ENCODE measurements at regions not wholly inside any gene's neighbourhood (a gene's known extent, or its start where the extent isn't known, plus 50 kb on each side); places are given as distances from the start of the nearest gene placed in this dataset.
"Not testable (repeated sequence)": the region's sequence is repeated elsewhere in the genome, so short reads cannot be mapped to it uniquely, and the experiment has no call there.

DNA sequence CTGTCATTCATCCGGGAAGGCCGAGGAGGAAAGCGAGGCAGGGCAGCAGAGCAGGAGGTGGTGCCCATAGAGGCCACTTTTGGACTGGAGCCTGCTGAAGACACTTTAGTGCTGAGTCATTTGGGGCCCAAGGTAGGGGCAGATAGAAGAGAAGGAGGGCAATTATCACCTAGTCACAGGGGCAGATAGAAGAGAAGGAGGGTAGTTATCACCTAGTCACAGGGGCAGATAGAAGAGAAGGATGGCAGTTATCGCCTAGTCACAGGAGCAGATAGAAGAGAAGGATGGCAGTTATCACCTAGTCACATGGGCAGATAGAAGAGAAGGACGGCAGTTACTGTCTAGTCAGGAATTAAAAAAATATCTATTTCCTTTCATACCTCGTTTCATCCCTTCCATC, 1372.6 kb downstream of the FOXD4L5 start:
- H3K9ac ChIP-seq (ENCODE audit: low read length); H3K4me3 ChIP-seq (ENCODE audit: low read length); H3K27me3 ChIP-seq (ENCODE audit: control insufficient read depth, insufficient read depth, low read length); H3K36me3 ChIP-seq (ENCODE audit: control insufficient read depth, insufficient read depth, low read length); H3K4me1 ChIP-seq (ENCODE audit: control insufficient read depth, insufficient read depth, low read length); H3K9me3 ChIP-seq (ENCODE audit: control insufficient read depth, low read length): not testable (repeated sequence)

DNA sequence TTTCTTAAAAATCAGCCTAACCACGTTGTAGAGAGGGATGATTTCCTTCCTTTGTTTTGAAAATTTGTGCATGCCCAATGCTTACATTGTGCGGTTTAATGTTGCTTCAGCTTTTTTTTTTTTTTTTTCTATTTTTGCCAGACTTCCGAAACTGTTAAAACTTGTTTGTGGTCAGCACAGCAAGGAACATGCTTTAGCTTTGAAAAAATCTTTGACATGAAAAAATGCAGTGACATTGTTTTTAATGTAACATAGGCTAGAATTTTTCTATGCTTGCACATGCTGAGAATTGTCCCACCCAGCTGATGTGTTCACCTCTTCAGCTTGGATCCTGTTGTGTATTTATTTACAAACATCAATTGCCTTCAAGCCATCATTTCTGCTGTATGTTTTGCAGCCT, 1375.9 kb downstream of the FOXD4L5 start:
- H3K36me3 ChIP-seq (ENCODE audit: control insufficient read depth, insufficient read depth, low read length); H3K4me1 ChIP-seq (ENCODE audit: control insufficient read depth, insufficient read depth, low read length); H3K9me3 ChIP-seq (ENCODE audit: control insufficient read depth, low read length); H3K9ac ChIP-seq (ENCODE audit: low read length); H3K4me3 ChIP-seq (ENCODE audit: low read length); H3K27me3 ChIP-seq (ENCODE audit: control insufficient read depth, insufficient read depth, low read length): not testable (repeated sequence)

DNA sequence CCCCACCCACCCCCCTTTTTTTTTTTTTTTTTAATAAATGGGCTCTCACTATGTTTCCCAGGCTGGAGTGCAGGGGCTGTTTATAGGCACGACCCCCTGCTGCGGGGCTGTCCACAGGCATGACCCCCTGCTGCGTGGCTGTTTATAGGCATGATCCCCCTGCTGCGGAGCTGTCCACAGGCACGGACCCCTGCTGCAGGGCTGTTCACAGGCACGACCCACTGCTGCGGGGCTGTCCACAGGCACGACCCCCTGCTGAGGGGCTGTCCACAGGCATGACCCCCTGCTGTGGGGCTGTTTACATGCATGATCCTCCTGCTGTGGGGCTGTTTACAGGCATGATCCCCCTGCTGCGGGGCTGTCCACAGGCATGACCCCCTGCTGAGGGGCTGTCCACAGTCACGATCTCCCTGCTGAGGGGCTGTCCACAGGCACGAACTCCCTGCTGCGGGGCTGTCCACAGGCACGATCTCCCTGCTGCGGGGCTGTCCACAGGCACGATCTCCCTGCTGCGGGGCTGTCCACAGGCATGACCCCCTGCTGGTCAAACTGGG, 1385.3 kb downstream of the FOXD4L5 start:
- not testable (repeated sequence) for H3K4me3 ChIP-seq (ENCODE audit: low read length); H3K27me3 ChIP-seq (ENCODE audit: control insufficient read depth, insufficient read depth, low read length); H3K4me1 ChIP-seq (ENCODE audit: control insufficient read depth, insufficient read depth, low read length); H3K9me3 ChIP-seq (ENCODE audit: control insufficient read depth, low read length); H3K36me3 ChIP-seq (ENCODE audit: control insufficient read depth, insufficient read depth, low read length); H3K9ac ChIP-seq (ENCODE audit: low read length)

DNA sequence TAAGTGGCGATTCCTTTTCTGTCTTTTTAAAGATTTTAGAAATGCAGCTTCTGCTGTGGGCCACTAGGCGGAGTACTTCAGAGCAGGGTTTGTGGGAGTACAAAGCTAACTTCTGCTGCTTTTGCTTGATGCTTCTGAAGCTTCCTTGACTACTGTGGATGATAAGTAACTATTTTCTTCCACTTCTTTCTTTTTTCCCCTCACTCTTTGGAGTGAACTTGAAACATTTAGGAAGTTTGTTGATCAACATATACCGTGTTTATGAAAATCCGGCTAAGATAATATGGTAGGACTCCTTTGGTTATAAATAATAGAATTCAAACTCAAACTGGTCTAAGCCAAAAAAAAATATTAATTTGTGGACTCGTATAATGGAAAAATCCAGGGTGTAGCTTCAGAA, 1403.6 kb downstream of the FOXD4L5 start:
- not testable (repeated sequence) for H3K4me3 ChIP-seq (ENCODE audit: low read length); H3K27me3 ChIP-seq (ENCODE audit: control insufficient read depth, insufficient read depth, low read length); H3K9me3 ChIP-seq (ENCODE audit: control insufficient read depth, low read length); H3K9ac ChIP-seq (ENCODE audit: low read length); H3K36me3 ChIP-seq (ENCODE audit: control insufficient read depth, insufficient read depth, low read length); H3K4me1 ChIP-seq (ENCODE audit: control insufficient read depth, insufficient read depth, low read length)

DNA sequence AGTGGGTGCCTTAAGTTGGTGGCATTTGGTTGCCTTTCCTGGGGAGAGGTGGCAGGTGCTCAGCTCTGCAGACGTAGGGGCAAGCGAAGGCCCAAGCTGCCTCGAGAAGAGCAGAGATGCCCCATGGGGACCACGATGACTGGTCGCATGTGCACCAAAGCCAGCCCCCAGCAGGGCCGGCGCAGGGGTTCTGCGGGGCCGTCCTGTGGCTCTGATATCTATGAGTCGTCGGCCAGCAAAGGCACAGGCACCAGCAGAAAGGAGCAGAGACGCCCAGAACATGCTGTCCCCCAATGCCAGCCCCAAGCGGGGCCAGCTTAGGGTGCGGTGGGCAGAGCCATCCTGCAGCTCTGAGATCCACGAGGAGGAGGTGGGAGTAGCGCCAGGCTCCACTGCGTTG, 1408.6 kb downstream of the FOXD4L5 start:
- not testable (repeated sequence) for H3K9ac ChIP-seq (ENCODE audit: low read length); H3K4me3 ChIP-seq (ENCODE audit: low read length); H3K4me1 ChIP-seq (ENCODE audit: control insufficient read depth, insufficient read depth, low read length)

DNA sequence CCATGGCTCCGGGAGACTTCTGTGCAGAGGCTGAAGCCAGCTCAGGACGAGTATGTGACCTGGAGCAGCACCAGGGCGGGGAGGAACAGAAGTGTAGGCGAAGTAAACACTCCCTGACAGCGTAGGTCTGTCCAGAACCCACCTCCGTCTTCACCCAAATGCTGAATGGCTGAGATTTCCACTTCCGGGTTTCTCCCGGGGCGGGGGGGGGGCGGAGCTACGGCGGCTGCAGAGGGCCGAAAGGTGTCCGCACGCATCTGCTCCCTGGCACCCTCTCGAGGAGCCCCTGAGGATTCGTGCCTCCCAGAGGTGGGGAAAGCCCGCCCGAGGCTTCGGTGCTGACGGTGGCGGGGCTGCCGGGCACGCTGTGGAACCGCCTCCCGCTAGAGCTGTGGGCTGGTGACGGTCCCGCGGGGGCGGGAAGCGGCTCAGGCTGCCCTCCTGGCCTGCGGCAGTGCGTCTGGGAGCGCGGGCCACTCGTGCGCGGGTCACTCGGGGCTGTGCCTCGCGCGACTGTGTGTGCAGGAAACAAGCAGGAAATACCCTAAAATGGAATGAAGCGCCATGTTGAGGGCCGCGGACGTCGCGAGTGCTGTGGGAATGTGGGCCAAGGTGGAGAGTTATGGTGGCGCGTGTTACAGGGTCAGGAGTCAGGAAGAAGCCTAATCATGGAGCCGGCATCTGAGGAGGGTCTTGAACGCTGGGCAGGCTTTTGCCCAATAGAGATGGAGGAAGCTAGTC, 1425.4 kb downstream of the FOXD4L5 start:
- no peak overlapping the region for H3K4me3 ChIP-seq (ENCODE audit: low read length)
- no peaks in the 10 kb centered on the region for H3K27me3 ChIP-seq (ENCODE audit: control insufficient read depth, insufficient read depth, low read length)
- no peaks in the 10 kb centered on the region for H3K36me3 ChIP-seq (ENCODE audit: control insufficient read depth, insufficient read depth, low read length)
- peak overlapping the region; percentile 57 for H3K9ac ChIP-seq (ENCODE audit: low read length)
- no peaks in the 10 kb centered on the region for H3K4me1 ChIP-seq (ENCODE audit: control insufficient read depth, insufficient read depth, low read length)
- no peaks in the 10 kb centered on the region for H3K9me3 ChIP-seq (ENCODE audit: control insufficient read depth, low read length)

More for the DNA sequence above, 1408.6 kb downstream of the FOXD4L5 start:
- not testable (repeated sequence) for H3K36me3 ChIP-seq (ENCODE audit: control insufficient read depth, insufficient read depth, low read length); H3K9me3 ChIP-seq (ENCODE audit: control insufficient read depth, low read length); H3K27me3 ChIP-seq (ENCODE audit: control insufficient read depth, insufficient read depth, low read length)

DNA sequence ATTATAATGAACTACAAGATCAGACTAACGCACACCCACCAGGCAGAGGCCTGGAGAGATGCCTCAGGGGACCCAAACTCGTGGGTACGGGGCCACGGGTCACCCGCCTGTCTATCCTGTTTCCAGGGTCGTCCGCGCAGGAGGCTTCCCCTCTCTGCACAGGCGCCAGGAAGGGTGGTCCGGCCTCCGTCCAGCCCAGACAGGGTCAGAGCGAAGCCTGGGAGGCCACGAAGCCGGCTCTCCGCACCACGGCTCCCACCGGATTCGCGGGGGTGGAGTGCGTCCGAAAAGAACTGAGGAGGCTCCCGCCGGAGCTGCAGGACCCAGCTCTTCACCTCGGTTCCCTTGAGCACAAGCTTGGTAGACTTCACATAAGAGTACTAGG, 1425.9 kb downstream of the FOXD4L5 start:
- peak overlapping the region; percentile 57 for H3K9ac ChIP-seq (ENCODE audit: low read length)
- H3K9me3 ChIP-seq (ENCODE audit: control insufficient read depth, low read length); H3K4me1 ChIP-seq (ENCODE audit: control insufficient read depth, insufficient read depth, low read length); H3K27me3 ChIP-seq (ENCODE audit: control insufficient read depth, insufficient read depth, low read length); H3K4me3 ChIP-seq (ENCODE audit: low read length); H3K36me3 ChIP-seq (ENCODE audit: control insufficient read depth, insufficient read depth, low read length): not testable (repeated sequence)

DNA sequence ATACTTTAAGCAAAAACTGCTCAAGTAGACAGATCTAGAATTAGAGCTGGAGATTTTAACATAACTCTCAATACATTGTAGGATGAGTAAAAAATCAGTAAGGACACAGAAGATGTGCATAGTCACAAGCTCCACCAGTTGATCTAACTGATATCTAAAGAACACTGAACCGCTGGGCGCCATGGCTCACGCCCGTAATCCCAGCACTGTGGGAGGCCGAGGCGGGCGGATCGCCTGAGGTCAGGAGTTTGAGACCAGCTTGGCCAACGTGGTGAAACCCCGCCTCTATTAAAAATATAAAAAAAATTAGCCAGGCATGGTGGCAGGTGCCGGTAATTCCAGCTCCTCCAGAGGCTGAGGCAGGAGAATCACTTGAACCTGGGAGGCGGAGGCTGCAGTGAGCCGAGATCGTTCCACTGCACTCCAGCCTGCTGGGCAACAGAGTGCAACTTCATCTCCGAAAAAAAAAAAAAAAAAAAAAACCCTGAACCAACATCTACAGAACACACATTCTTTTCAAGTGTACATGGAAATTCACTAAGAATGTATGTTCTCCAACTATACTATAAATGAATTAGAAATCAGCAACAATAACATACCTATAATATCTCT, 1431.8 kb downstream of the FOXD4L5 start:
- not testable (repeated sequence) for H3K4me1 ChIP-seq (ENCODE audit: control insufficient read depth, insufficient read depth, low read length); H3K36me3 ChIP-seq (ENCODE audit: control insufficient read depth, insufficient read depth, low read length); H3K9me3 ChIP-seq (ENCODE audit: control insufficient read depth, low read length); H3K4me3 ChIP-seq (ENCODE audit: low read length); H3K27me3 ChIP-seq (ENCODE audit: control insufficient read depth, insufficient read depth, low read length); H3K9ac ChIP-seq (ENCODE audit: low read length)

DNA sequence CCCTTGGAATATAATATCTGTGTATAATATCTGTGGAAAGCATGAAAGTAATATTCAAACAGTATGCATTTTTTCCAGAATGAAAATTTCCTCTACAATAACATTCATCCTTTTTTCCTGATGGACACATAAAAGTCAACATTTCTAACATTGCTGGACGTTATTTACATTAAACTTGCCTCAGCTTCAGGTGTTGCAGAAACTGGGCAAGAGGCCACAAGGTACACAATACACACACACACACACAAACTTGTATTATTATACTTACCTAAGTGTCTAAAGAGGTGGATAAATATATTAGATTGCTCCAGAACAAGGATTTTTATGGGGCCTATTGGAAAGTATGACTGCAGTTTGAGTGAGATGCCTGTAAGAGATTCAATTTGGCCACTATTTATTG, 1460.2 kb downstream of the FOXD4L5 start:
- H3K9me3 ChIP-seq (ENCODE audit: control insufficient read depth, low read length); H3K4me1 ChIP-seq (ENCODE audit: control insufficient read depth, insufficient read depth, low read length); H3K36me3 ChIP-seq (ENCODE audit: control insufficient read depth, insufficient read depth, low read length); H3K27me3 ChIP-seq (ENCODE audit: control insufficient read depth, insufficient read depth, low read length); H3K9ac ChIP-seq (ENCODE audit: low read length); H3K4me3 ChIP-seq (ENCODE audit: low read length): not testable (repeated sequence)

DNA sequence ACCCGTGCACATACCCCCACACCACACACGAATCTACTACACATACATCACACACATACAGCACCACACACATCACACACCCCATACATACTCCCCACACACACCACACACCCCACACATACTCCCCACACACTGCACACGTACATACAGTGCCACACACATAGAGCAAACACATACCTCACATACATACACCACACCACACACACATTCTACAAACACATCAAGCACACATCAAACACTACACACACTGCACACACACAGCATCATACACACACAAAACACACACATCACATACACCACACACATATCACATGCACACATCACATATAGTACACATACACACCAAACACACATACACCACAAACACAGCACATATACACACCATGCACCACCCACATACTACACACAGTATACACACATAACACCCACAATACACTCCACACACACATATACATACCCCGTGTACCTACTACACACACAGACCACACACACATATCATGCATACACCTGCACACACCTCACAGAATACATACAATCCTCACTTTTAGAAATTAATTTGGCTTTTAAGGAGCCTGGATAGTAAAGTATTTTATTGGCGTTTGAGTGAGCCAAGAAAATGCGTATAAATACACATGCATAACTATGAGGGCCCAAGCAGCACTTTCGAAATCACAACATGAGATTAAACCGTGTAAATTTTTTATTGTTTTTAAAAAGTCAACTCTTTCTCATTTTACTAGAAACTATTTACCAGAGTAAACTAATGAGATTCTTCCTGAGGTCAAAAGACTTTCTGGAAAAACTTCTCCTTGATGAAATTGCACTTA, 1461.4 kb downstream of the FOXD4L5 start:
- not testable (repeated sequence) for H3K27me3 ChIP-seq (ENCODE audit: control insufficient read depth, insufficient read depth, low read length); H3K36me3 ChIP-seq (ENCODE audit: control insufficient read depth, insufficient read depth, low read length); H3K4me3 ChIP-seq (ENCODE audit: low read length)

DNA sequence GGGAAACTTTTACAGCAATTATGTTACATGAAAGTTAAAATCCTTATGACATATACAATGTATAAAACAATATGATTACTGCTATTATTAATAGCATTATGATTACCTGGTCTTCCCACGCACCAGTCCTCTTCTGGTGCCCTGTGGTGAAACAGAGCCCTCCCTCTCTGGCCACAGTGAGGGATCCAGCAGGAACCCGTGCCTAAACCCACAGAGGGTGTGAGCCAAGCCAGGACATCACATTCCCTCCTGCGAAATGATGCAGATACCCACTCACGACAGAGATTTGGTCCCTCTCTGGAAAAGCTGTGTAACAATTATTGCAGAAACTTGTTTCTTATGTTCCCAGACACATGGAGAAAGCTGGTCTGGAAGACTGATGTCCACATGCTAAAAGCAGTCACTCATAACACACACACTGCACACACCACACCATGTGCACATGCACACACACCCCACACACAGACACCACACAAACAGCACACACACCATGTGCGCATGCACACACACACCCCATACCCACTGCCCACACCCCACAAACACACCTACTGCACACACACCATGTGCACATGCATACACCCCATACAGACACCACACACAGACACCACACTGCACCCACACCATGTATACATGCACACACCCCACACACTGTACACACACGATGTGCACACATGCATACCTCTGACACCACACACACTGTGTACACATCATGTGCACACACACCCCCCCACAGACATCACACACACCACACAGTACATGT, 1462.2 kb downstream of the FOXD4L5 start:
- H3K4me3 ChIP-seq (ENCODE audit: low read length); H3K27me3 ChIP-seq (ENCODE audit: control insufficient read depth, insufficient read depth, low read length); H3K9ac ChIP-seq (ENCODE audit: low read length); H3K36me3 ChIP-seq (ENCODE audit: control insufficient read depth, insufficient read depth, low read length); H3K9me3 ChIP-seq (ENCODE audit: control insufficient read depth, low read length); H3K4me1 ChIP-seq (ENCODE audit: control insufficient read depth, insufficient read depth, low read length): not testable (repeated sequence)

More for the DNA sequence above, 1461.4 kb downstream of the FOXD4L5 start:
- H3K4me1 ChIP-seq (ENCODE audit: control insufficient read depth, insufficient read depth, low read length); H3K9me3 ChIP-seq (ENCODE audit: control insufficient read depth, low read length); H3K9ac ChIP-seq (ENCODE audit: low read length): not testable (repeated sequence)

DNA sequence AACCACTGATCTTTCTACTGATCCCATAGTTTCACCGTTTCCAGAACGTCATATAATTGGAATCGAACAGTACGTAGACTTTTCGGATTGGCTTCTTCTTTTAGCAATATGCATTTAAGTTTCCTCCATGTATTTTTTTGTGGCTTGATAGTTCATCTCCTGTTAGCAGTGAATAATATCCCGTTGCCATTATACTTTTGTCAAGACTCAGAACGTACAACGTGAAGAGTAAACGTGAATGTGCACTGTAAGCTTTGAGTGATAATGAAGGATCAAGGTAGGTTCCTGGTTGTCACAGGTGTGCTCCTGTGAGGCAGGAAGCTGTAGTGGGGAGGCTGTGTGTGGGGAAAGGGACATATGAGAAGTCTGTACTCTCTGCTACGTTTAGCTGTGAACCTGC, 1463.7 kb downstream of the FOXD4L5 start:
- not testable (repeated sequence) for H3K4me3 ChIP-seq (ENCODE audit: low read length); H3K4me1 ChIP-seq (ENCODE audit: control insufficient read depth, insufficient read depth, low read length); H3K9me3 ChIP-seq (ENCODE audit: control insufficient read depth, low read length); H3K36me3 ChIP-seq (ENCODE audit: control insufficient read depth, insufficient read depth, low read length); H3K9ac ChIP-seq (ENCODE audit: low read length)
- peaks cover 18% of the 10 kb centered on the region for H3K27me3 ChIP-seq (ENCODE audit: control insufficient read depth, insufficient read depth, low read length)

All from mucosa of stomach (tissue), 1 donor.